HG03342 (cell line): ENCODE measurements at regions not wholly inside any gene's neighbourhood (a gene's known extent, or its start where the extent isn't known, plus 50 kb on each side); places are given as distances from the start of the nearest gene placed in this dataset.
"Not testable (repeated sequence)": the region's sequence is repeated elsewhere in the genome, so short reads cannot be mapped to it uniquely, and the experiment has no call there.

Source experiments
- ATAC-seq: cut with Tn5 transposase; IDR thresholded peaks from one replicate; pipeline ENCODE4 v1.9.1; 2021; ENCODE audit warnings: mild to moderate bottlenecking, moderate library complexity; ENCODE audit not compliant: unreplicated experiment

GRCh38 chr12:14207905-14208551, 157.5 kb upstream of the ATF7IP start:
- no peak for ATAC-seq

- no peak for ATAC-seq
Observed at GRCh38 chr12:14211947-14212387, 153.5 kb upstream of the ATF7IP start.

- no peak for ATAC-seq
Observed at GRCh38 chr12:14213542-14213941, 151.9 kb upstream of the ATF7IP start.

GRCh38 chr12:14214495-14214894, 151.0 kb upstream of the ATF7IP start:
- no peak for ATAC-seq

- not testable (repeated sequence) for ATAC-seq
Observed at GRCh38 chr12:14215949-14216348, 149.5 kb upstream of the ATF7IP start.

GRCh38 chr12:14216405-14217294, 148.8 kb upstream of the ATF7IP start:
- ATAC-seq = no peak

- ATAC-seq = no peak
Observed at GRCh38 chr12:14219156-14219555, 146.3 kb upstream of the ATF7IP start.

- not testable (repeated sequence) for ATAC-seq
Observed at GRCh38 chr12:14219670-14220069, 145.8 kb upstream of the ATF7IP start.

- no peak for ATAC-seq
Observed at GRCh38 chr12:14225064-14225463, 140.4 kb upstream of the ATF7IP start.

- ATAC-seq = not testable (repeated sequence)
Observed at GRCh38 chr12:14235176-14235575, 130.3 kb upstream of the ATF7IP start.

GRCh38 chr12:14236641-14237040, 128.8 kb upstream of the ATF7IP start:
- ATAC-seq = not testable (repeated sequence)

GRCh38 chr12:14238221-14238792, 127.2 kb upstream of the ATF7IP start:
- peak; percentile 36 for ATAC-seq

- ATAC-seq = peak; percentile 75
Observed at GRCh38 chr12:14239350-14239934, 126.0 kb upstream of the ATF7IP start.

- ATAC-seq = peak; percentile 39
Observed at GRCh38 chr12:14239935-14240872, 125.3 kb upstream of the ATF7IP start.

GRCh38 chr12:14240873-14241220, 124.6 kb upstream of the ATF7IP start:
- no peak for ATAC-seq

- not testable (repeated sequence) for ATAC-seq
Observed at GRCh38 chr12:14242825-14243224, 122.7 kb upstream of the ATF7IP start.

GRCh38 chr12:14243941-14244340, 121.5 kb upstream of the ATF7IP start:
- ATAC-seq = no peak

- no peak for ATAC-seq
Observed at GRCh38 chr12:14244876-14245669, 120.4 kb upstream of the ATF7IP start.

- ATAC-seq = no peak
Observed at GRCh38 chr12:14247166-14247565, 118.3 kb upstream of the ATF7IP start.

GRCh38 chr12:14249368-14249767, 116.1 kb upstream of the ATF7IP start:
- ATAC-seq = no peak
